Astrocyte of the spinal cord (primary cell): ENCODE measurements at regions not wholly inside any gene's neighbourhood (a gene's known extent, or its start where the extent isn't known, plus 50 kb on each side); places are given as distances from the start of the nearest gene placed in this dataset.

Source experiments
- DNase-seq: peaks from one replicate; pipeline ENCODE4 v3.0.0; 2011; ENCODE audit warnings: low read depth, low spot score
- H3K4me3 ChIP-seq: 2 replicates; pipeline ENCODE4 v1.5.1; 2011; ENCODE audit warnings: low read depth, mild to moderate bottlenecking, low read length, moderate library complexity
- CTCF ChIP-seq: IDR thresholded peaks from 2 replicates; pipeline ENCODE4 v1.5.1; 2012; ENCODE audit warnings: low read depth, mild to moderate bottlenecking, low read length, inconsistent platforms
- in situ Hi-C: cut with HindIII; loops from 2 replicates; pipeline ENCODE4 v1.10.0; 2017; ENCODE audit warnings: low sequenced_read_pairs

- no peak overlapping the region for H3K4me3 ChIP-seq
- DNase-seq: no peak
- in situ Hi-C loops: no loop called here
- no peak for TF ChIP-seq CTCF
Observed at GRCh38 chr4:44025376-44026020, 423.1 kb downstream of the KCTD8 start.

- DNase-seq: no peak
- no peak overlapping the region for H3K4me3 ChIP-seq
- TF ChIP-seq CTCF: no peak
- in situ Hi-C loops: no loop called here
Observed at GRCh38 chr4:44038811-44039210, 409.8 kb downstream of the KCTD8 start.

GRCh38 chr4:44046491-44046890 is 402.1 kb downstream of the KCTD8 start:
- in situ Hi-C loops: no loop called here
- H3K4me3 ChIP-seq: no peak overlapping the region
- DNase-seq: no peak
- no peak for TF ChIP-seq CTCF

- H3K4me3 ChIP-seq: no peak overlapping the region
- no peak for DNase-seq
- TF ChIP-seq CTCF: no peak
- in situ Hi-C loops: no loop called here
Observed at GRCh38 chr4:44056721-44057151, 391.9 kb downstream of the KCTD8 start.

- TF ChIP-seq CTCF: no peak
- no peak overlapping the region for H3K4me3 ChIP-seq
- in situ Hi-C loops: no loop called here
- no peak for DNase-seq
Observed at GRCh38 chr4:44070843-44071242, 377.8 kb downstream of the KCTD8 start.

- DNase-seq: no peak
- no peak overlapping the region for H3K4me3 ChIP-seq
- TF ChIP-seq CTCF: no peak
- in situ Hi-C loops: no loop called here
Observed at GRCh38 chr4:44071959-44072955, 376.4 kb downstream of the KCTD8 start.
